ENCODE measurements at regions not wholly inside any gene's neighbourhood (a gene's known extent, or its start where the extent isn't known, plus 50 kb on each side); places are given as distances from the start of the nearest gene placed in this dataset.

GRCh38 chr2:4553241-4553640 lies 849.9 kb downstream of the DCDC2C start:
- no peak for DNase-seq (ENCODE audit: low read depth)

GRCh38 chr2:4556135-4556896 lies 852.9 kb downstream of the DCDC2C start:
- DNase-seq (ENCODE audit: low read depth) = no peak

- no peak for DNase-seq (ENCODE audit: low read depth)
Measured at GRCh38 chr2:4561196-4561595, 857.8 kb downstream of the DCDC2C start.

GRCh38 chr2:4576075-4576474 lies 872.7 kb downstream of the DCDC2C start:
- no peak for DNase-seq (ENCODE audit: low read depth)

GRCh38 chr2:4579977-4580376 lies 876.6 kb downstream of the DCDC2C start:
- DNase-seq (ENCODE audit: low read depth) = no peak

GRCh38 chr2:4585057-4585635 lies 881.8 kb downstream of the DCDC2C start:
- DNase-seq (ENCODE audit: low read depth) = no peak

- no peak for DNase-seq (ENCODE audit: low read depth)
Measured at GRCh38 chr2:4588606-4589005, 885.2 kb downstream of the DCDC2C start.

- no peak for DNase-seq (ENCODE audit: low read depth)
Measured at GRCh38 chr2:4591261-4591660, 887.9 kb downstream of the DCDC2C start.

GRCh38 chr2:4597400-4597799 lies 894.0 kb downstream of the DCDC2C start:
- DNase-seq (ENCODE audit: low read depth) = no peak

GRCh38 chr2:4604767-4605166 lies 901.4 kb downstream of the DCDC2C start:
- no peak for DNase-seq (ENCODE audit: low read depth)

GRCh38 chr2:4618141-4618540 lies 914.8 kb downstream of the DCDC2C start:
- DNase-seq (ENCODE audit: low read depth) = no peak

GRCh38 chr2:4618630-4619228 lies 915.4 kb downstream of the DCDC2C start:
- DNase-seq (ENCODE audit: low read depth) = no peak

- no peak for DNase-seq (ENCODE audit: low read depth)
Measured at GRCh38 chr2:4628998-4629501, 925.7 kb downstream of the DCDC2C start.

- no peak for DNase-seq (ENCODE audit: low read depth)
Measured at GRCh38 chr2:4635289-4635688, 931.9 kb downstream of the DCDC2C start.

- no peak for DNase-seq (ENCODE audit: low read depth)
Measured at GRCh38 chr2:4653991-4654390, 950.6 kb downstream of the DCDC2C start.

GRCh38 chr2:4656326-4656725 lies 953.0 kb downstream of the DCDC2C start:
- DNase-seq (ENCODE audit: low read depth) = no peak

GRCh38 chr2:4662161-4662779 lies 958.9 kb downstream of the DCDC2C start:
- no peak for DNase-seq (ENCODE audit: low read depth)

GRCh38 chr2:4668381-4668780 lies 965.0 kb downstream of the DCDC2C start:
- no peak for DNase-seq (ENCODE audit: low read depth)

- DNase-seq (ENCODE audit: low read depth) = no peak
Measured at GRCh38 chr2:4670331-4670730, 967.0 kb downstream of the DCDC2C start.

- peak; percentile 53 for DNase-seq (ENCODE audit: low read depth)
Measured at GRCh38 chr2:4673025-4673489, 969.7 kb downstream of the DCDC2C start.

- DNase-seq (ENCODE audit: low read depth) = no peak
Measured at GRCh38 chr2:4674007-4674406, 970.6 kb downstream of the DCDC2C start.

GRCh38 chr2:4675295-4675694 lies 971.9 kb downstream of the DCDC2C start:
- DNase-seq (ENCODE audit: low read depth) = no peak

Data from LHCN-M2 (cell line).